ENCODE measurements at regions not wholly inside any gene's neighbourhood (a gene's known extent, or its start where the extent isn't known, plus 50 kb on each side); places are given as distances from the start of the nearest gene placed in this dataset.
"Not testable (repeated sequence)": the region's sequence is repeated elsewhere in the genome, so short reads cannot be mapped to it uniquely, and the experiment has no call there.

- Histone ChIP-seq H3K36me3 (ENCODE audit: control insufficient read depth, insufficient read depth, low read length) (no peaks in the 10 kb centered on the region), H3K9me3 (replicated peaks; ENCODE audit: control insufficient read depth, low read depth, low read length) (no peaks in the 10 kb centered on the region), H3K27me3 (ENCODE audit: control insufficient read depth, insufficient read depth, low read length) (peaks cover 5% of the 10 kb centered on the region), H3K27ac (ENCODE audit: low read length) (no peak overlapping the region), H3K4me3 (ENCODE audit: low read length) (no peak overlapping the region), H3K4me1 (ENCODE audit: control insufficient read depth, insufficient read depth, low read length) (no peaks in the 10 kb centered on the region)
- no peak for DNase-seq
- WGBS (ENCODE audit: insufficient coverage) = 82% methylated on average over 5 of the region's 5 CpGs
Measured at GRCh38 chr1:29599071-29599470, 362.7 kb downstream of the PTPRU start.

- Histone ChIP-seq H3K4me1 (ENCODE audit: control insufficient read depth, insufficient read depth, low read length) (no peaks in the 10 kb centered on the region), H3K27me3 (ENCODE audit: control insufficient read depth, insufficient read depth, low read length) (peaks cover 5% of the 10 kb centered on the region), H3K36me3 (ENCODE audit: control insufficient read depth, insufficient read depth, low read length) (no peaks in the 10 kb centered on the region), H3K9me3 (replicated peaks; ENCODE audit: control insufficient read depth, low read depth, low read length) (no peaks in the 10 kb centered on the region), H3K27ac (ENCODE audit: low read length) (no peak overlapping the region), H3K4me3 (ENCODE audit: low read length) (no peak overlapping the region)
- DNase-seq = no peak
- WGBS (ENCODE audit: insufficient coverage) = 73% methylated on average over 2 of the region's 5 CpGs
Measured at GRCh38 chr1:29597861-29598260, 361.5 kb downstream of the PTPRU start.

- no peak overlapping the region for H3K4me3 ChIP-seq (ENCODE audit: low read length)
- no peak overlapping the region for H3K27ac ChIP-seq (ENCODE audit: low read length)
- WGBS (ENCODE audit: insufficient coverage) = 57% methylated on average over 4 of the region's 4 CpGs
- no peaks in the 10 kb centered on the region for H3K4me1 ChIP-seq (ENCODE audit: control insufficient read depth, insufficient read depth, low read length)
- H3K9me3 ChIP-seq (replicated peaks; ENCODE audit: control insufficient read depth, low read depth, low read length) = no peaks in the 10 kb centered on the region
- DNase-seq = no peak
- H3K36me3 ChIP-seq (ENCODE audit: control insufficient read depth, insufficient read depth, low read length) = no peaks in the 10 kb centered on the region
- H3K27me3 ChIP-seq (ENCODE audit: control insufficient read depth, insufficient read depth, low read length) = peaks cover 2% of the 10 kb centered on the region
Measured at GRCh38 chr1:29593601-29594382, 357.5 kb downstream of the PTPRU start.

GRCh38 chr1:29592731-29593130 is 356.4 kb downstream of the PTPRU start:
- no peaks in the 10 kb centered on the region for H3K4me1 ChIP-seq (ENCODE audit: control insufficient read depth, insufficient read depth, low read length)
- peaks cover 2% of the 10 kb centered on the region for H3K27me3 ChIP-seq (ENCODE audit: control insufficient read depth, insufficient read depth, low read length)
- WGBS (ENCODE audit: insufficient coverage) = 17% methylated on average over 2 of the region's 5 CpGs
- H3K36me3 ChIP-seq (ENCODE audit: control insufficient read depth, insufficient read depth, low read length) = no peaks in the 10 kb centered on the region
- no peak overlapping the region for H3K27ac ChIP-seq (ENCODE audit: low read length)
- H3K9me3 ChIP-seq (replicated peaks; ENCODE audit: control insufficient read depth, low read depth, low read length) = no peaks in the 10 kb centered on the region
- no peak overlapping the region for H3K4me3 ChIP-seq (ENCODE audit: low read length)
- DNase-seq = no peak

GRCh38 chr1:29592261-29592615 is 355.9 kb downstream of the PTPRU start:
- peaks cover 4% of the 10 kb centered on the region for H3K27me3 ChIP-seq (ENCODE audit: control insufficient read depth, insufficient read depth, low read length)
- WGBS (ENCODE audit: insufficient coverage) = 91% methylated on average over 4 of the region's 6 CpGs

GRCh38 chr1:29591601-29592260 is 355.4 kb downstream of the PTPRU start:
- no peak for DNase-seq

More at GRCh38 chr1:29592261-29592615, 355.9 kb downstream of the PTPRU start:
- DNase-seq = no peak
- no peaks in the 10 kb centered on the region for H3K9me3 ChIP-seq (replicated peaks; ENCODE audit: control insufficient read depth, low read depth, low read length)
- no peaks in the 10 kb centered on the region for H3K4me1 ChIP-seq (ENCODE audit: control insufficient read depth, insufficient read depth, low read length)
- no peaks in the 10 kb centered on the region for H3K36me3 ChIP-seq (ENCODE audit: control insufficient read depth, insufficient read depth, low read length)
- H3K4me3 ChIP-seq (ENCODE audit: low read length) = no peak overlapping the region
- no peak overlapping the region for H3K27ac ChIP-seq (ENCODE audit: low read length)

GRCh38 chr1:29590583-29591565 is 354.6 kb downstream of the PTPRU start:
- Histone ChIP-seq H3K4me3 (ENCODE audit: low read length) (no peak overlapping the region), H3K27me3 (ENCODE audit: control insufficient read depth, insufficient read depth, low read length) (peaks cover 6% of the 10 kb centered on the region), H3K4me1 (ENCODE audit: control insufficient read depth, insufficient read depth, low read length) (no peaks in the 10 kb centered on the region), H3K27ac (ENCODE audit: low read length) (no peak overlapping the region), H3K36me3 (ENCODE audit: control insufficient read depth, insufficient read depth, low read length) (no peaks in the 10 kb centered on the region), H3K9me3 (replicated peaks; ENCODE audit: control insufficient read depth, low read depth, low read length) (no peaks in the 10 kb centered on the region)
- no peak for DNase-seq
- no CpG with 5 or more reads among the region's 10 CpGs for WGBS (ENCODE audit: insufficient coverage)

More at GRCh38 chr1:29591601-29592260, 355.4 kb downstream of the PTPRU start:
- Histone ChIP-seq H3K27ac (ENCODE audit: low read length) (no peak overlapping the region), H3K27me3 (ENCODE audit: control insufficient read depth, insufficient read depth, low read length) (peaks cover 6% of the 10 kb centered on the region), H3K9me3 (replicated peaks; ENCODE audit: control insufficient read depth, low read depth, low read length) (no peaks in the 10 kb centered on the region), H3K36me3 (ENCODE audit: control insufficient read depth, insufficient read depth, low read length) (no peaks in the 10 kb centered on the region), H3K4me1 (ENCODE audit: control insufficient read depth, insufficient read depth, low read length) (no peaks in the 10 kb centered on the region), H3K4me3 (ENCODE audit: low read length) (no peak overlapping the region)
- 67% methylated on average over 6 of the region's 13 CpGs for WGBS (ENCODE audit: insufficient coverage)

GRCh38 chr1:29589716-29590115 is 353.4 kb downstream of the PTPRU start:
- DNase-seq; H3K4me1 ChIP-seq (ENCODE audit: control insufficient read depth, insufficient read depth, low read length); H3K27ac ChIP-seq (ENCODE audit: low read length); H3K9me3 ChIP-seq (replicated peaks; ENCODE audit: control insufficient read depth, low read depth, low read length); H3K4me3 ChIP-seq (ENCODE audit: low read length); H3K27me3 ChIP-seq (ENCODE audit: control insufficient read depth, insufficient read depth, low read length); H3K36me3 ChIP-seq (ENCODE audit: control insufficient read depth, insufficient read depth, low read length): not testable (repeated sequence)
- no CpG with 5 or more reads among the region's 3 CpGs for WGBS (ENCODE audit: insufficient coverage)

GRCh38 chr1:29586991-29587745 is 350.8 kb downstream of the PTPRU start:
- H3K4me3 ChIP-seq (ENCODE audit: low read length) = no peak overlapping the region
- H3K9me3 ChIP-seq (replicated peaks; ENCODE audit: control insufficient read depth, low read depth, low read length) = no peaks in the 10 kb centered on the region
- peaks cover 11% of the 10 kb centered on the region for H3K27me3 ChIP-seq (ENCODE audit: control insufficient read depth, insufficient read depth, low read length)
- no peak for DNase-seq
- 71% methylated on average over 3 of the region's 4 CpGs for WGBS (ENCODE audit: insufficient coverage)
- H3K27ac ChIP-seq (ENCODE audit: low read length) = no peak overlapping the region
- no peaks in the 10 kb centered on the region for H3K4me1 ChIP-seq (ENCODE audit: control insufficient read depth, insufficient read depth, low read length)
- H3K36me3 ChIP-seq (ENCODE audit: control insufficient read depth, insufficient read depth, low read length) = no peaks in the 10 kb centered on the region
